Upper lobe of left lung (tissue), 6 donors: ENCODE measurements at regions not wholly inside any gene's neighbourhood (a gene's known extent, or its start where the extent isn't known, plus 50 kb on each side); places are given as distances from the start of the nearest gene placed in this dataset.

Source experiments
- ATAC-seq, 2 donors: fragments of 200-7000 bp; cut with Tn5 transposase; one replicate each; pipeline ENCODE4 v1.9.1; 2022; ENCODE audit warnings: mild to moderate bottlenecking in 2 of 2, moderate library complexity in 2 of 2; ENCODE audit not compliant: low FRiP score in 2 of 2
- DNase-seq, 2 donors: peaks; one replicate each; pipeline ENCODE4 v3.0.0-alpha.2; 2019 to 2020
- H3K27ac ChIP-seq, 4 donors: fragments of 200-600 bp; sonication (generic); one replicate each; pipeline ENCODE4 v1.5.1; 2016 to 2019
- H3K27me3 ChIP-seq, 4 donors: fragments of 200-600 bp; sonication (generic); one replicate each; pipeline ENCODE4 v1.5.1; 2017 to 2019
- H3K36me3 ChIP-seq, 4 donors: fragments of 200-600 bp; sonication (generic); one replicate each; pipeline ENCODE4 v1.5.1; 2016 to 2019
- H3K4me1 ChIP-seq, 4 donors: fragments of 200-600 bp; sonication (generic); one replicate each; pipeline ENCODE4 v1.5.1; 2018 to 2019
- H3K4me3 ChIP-seq, 4 donors: fragments of 200-600 bp; sonication (generic); one replicate each; pipeline ENCODE4 v1.5.1; 2017 to 2019; ENCODE audit warnings: mild to moderate bottlenecking in 2 of 4, moderate library complexity in 1 of 4
- H3K9me3 ChIP-seq, 4 donors: fragments of 200-600 bp; sonication (generic); one replicate each; pipeline ENCODE4 v1.5.1; 2018 to 2019
- EP300 ChIP-seq, 4 donors: sonication (generic); formaldehyde crosslinking; IDR thresholded peaks; one replicate each; pipeline ENCODE4 v1.5.1; 2017; ENCODE audit warnings: antibody characterized with exemption in 4 of 4, control low read depth in 2 of 4
- POLR2A ChIP-seq, 4 donors: fragments of 450-650 bp; IDR thresholded peaks; one replicate each; pipeline ENCODE4 v1.5.1; 2016 to 2017; ENCODE audit warnings: antibody characterized with exemption in 4 of 4, mild to moderate bottlenecking in 2 of 4
- POLR2AphosphoS5 ChIP-seq, 2 donors: sonication (generic); formaldehyde crosslinking; IDR thresholded peaks; one replicate each; pipeline ENCODE4 v1.5.1; 2017; ENCODE audit warnings: antibody characterized with exemption in 2 of 2
- whole genome bisulfite sequencing, 2 donors: methylation state at CpG; one replicate each; pipeline ENCODE4 v1.1.5; 2017 to 2018; 5-methylcytosine and 5-hydroxymethylcytosine counted together
- TF ChIP-seq, protein P1 (sequence below), 6 experiments: fragments of 450-650 bp in 4 of 6; fragments of 200-600 bp in 2 of 6; sonication (generic) in 2 of 6; IDR thresholded peaks; one replicate each; pipeline ENCODE4 v1.5.1; 2016 to 2019; ENCODE audit warnings: antibody characterized with exemption in 6 of 6
- donor health status: DM: no; HTN: no; CAD: no; lungs with moderate emphysema.
- donor health status: DM: no; HTN: yes; CAD: no; lungs with severe emphysema.

DNA sequence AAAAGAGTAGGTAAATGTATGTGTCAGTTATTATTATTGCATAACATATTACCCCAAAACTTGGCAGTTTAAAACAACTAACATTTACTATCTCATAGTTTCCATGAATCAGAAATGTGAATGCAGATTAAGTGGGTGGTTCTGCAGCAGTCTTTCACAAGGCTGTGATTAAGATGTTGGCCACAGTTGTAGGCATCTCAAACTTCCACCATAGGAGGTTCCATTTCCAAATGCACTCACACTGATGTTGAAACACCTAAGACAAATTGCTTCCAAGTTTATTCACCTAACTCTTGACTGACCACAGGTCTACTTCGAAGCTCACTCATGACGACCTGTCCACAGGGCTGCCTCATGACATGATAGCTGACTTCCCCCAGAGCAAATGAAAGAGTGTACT is 360.8 kb downstream of the GRB14 start:
- H3K27ac ChIP-seq, result no peak overlapping the region
- no peak for TF ChIP-seq POLR2AphosphoS5 (IDR thresholded peaks at IDR 0.05)
- no peak for TF ChIP-seq POLR2A (IDR thresholded peaks at IDR 0.05)
- no peak for TF ChIP-seq EP300 (IDR thresholded peaks at IDR 0.05)
- TF ChIP-seq, protein P1, sequence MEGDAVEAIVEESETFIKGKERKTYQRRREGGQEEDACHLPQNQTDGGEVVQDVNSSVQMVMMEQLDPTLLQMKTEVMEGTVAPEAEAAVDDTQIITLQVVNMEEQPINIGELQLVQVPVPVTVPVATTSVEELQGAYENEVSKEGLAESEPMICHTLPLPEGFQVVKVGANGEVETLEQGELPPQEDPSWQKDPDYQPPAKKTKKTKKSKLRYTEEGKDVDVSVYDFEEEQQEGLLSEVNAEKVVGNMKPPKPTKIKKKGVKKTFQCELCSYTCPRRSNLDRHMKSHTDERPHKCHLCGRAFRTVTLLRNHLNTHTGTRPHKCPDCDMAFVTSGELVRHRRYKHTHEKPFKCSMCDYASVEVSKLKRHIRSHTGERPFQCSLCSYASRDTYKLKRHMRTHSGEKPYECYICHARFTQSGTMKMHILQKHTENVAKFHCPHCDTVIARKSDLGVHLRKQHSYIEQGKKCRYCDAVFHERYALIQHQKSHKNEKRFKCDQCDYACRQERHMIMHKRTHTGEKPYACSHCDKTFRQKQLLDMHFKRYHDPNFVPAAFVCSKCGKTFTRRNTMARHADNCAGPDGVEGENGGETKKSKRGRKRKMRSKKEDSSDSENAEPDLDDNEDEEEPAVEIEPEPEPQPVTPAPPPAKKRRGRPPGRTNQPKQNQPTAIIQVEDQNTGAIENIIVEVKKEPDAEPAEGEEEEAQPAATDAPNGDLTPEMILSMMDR (IDR thresholded peaks at IDR 0.05), result no peak
- no peaks in the 10 kb centered on the region for H3K36me3 ChIP-seq
- no peak overlapping the region for H3K4me3 ChIP-seq
- H3K9me3 ChIP-seq, result no peaks in the 10 kb centered on the region
- no peaks in the 10 kb centered on the region for H3K27me3 ChIP-seq
- ATAC-seq (no peak), DNase-seq (no peak)
- whole genome bisulfite sequencing, 2 donors, result 70 to 89% methylated on average over 2 of the region's 2 CpGs
- H3K4me1 ChIP-seq, result no peaks in the 10 kb centered on the region

DNA sequence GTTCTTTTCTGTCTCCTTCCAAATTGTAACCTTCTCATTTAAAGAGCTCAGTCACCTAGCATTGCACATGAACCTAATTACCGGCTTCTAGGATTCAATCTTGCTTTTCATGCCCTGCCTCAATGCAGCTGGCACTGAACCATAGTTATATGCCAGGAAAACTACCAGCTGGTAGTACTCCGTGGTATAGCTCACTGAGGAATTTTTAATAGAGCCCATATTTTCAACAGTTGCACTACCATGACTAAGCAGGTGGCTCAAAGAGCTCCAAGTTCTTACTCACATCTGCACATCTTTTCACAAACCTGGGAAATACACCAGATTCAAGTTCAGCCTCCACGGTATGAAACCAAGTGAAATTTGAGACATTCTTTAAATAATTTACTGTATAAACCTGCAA is 363.5 kb downstream of the GRB14 start:
- no peak for TF ChIP-seq POLR2A (IDR thresholded peaks at IDR 0.05)
- no peak for ATAC-seq
- H3K4me1 ChIP-seq, result no peaks in the 10 kb centered on the region
- DNase-seq, result no peak
- H3K27me3 ChIP-seq, result no peaks in the 10 kb centered on the region
- no peaks in the 10 kb centered on the region for H3K9me3 ChIP-seq
- no peak overlapping the region for H3K27ac ChIP-seq
- H3K36me3 ChIP-seq, result no peaks in the 10 kb centered on the region
- WGBS, 2 donors, result 60 to 64% methylated on average over 3 of the region's 3 CpGs
- H3K4me3 ChIP-seq, result no peak overlapping the region

DNA sequence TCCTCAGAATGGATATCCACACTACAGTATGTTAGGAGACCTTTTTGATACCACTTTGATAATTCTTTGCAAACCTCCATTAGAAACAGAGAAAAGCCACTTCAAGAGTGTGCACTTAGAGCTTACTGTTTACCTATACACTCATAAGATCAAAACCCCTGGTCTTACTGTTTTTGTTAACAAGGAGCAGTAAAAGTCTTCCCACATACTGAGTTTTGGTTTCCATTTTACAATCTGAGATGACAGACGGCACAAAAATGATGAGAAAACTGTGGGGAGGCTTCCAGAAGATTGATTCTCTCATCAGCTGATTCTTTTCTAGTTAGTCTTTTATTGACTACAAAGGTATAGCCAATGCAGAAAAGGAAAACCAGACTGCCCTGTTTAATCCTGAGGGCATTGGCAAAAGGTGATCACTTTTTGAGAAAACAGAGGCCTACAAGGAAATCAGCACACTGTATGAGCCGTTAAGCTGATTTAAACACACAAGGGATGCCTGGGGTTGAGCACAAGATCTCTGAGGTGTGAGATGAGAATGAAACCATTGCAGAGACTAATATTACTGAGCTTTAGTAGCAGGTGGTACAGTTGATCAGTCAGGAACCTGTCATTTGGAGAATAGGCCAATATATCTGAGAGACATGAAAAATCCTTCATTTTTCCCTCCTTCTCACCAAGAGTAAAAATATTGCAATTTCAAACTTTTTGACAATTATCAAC is 368.6 kb downstream of the GRB14 start:
- 58 to 63% methylated on average over 2 of the region's 2 CpGs for WGBS, 2 donors
- no peaks in the 10 kb centered on the region for H3K4me1 ChIP-seq
- no peaks in the 10 kb centered on the region for H3K27me3 ChIP-seq
- TF ChIP-seq EP300 (IDR thresholded peaks at IDR 0.05) (no peak), POLR2AphosphoS5 (IDR thresholded peaks at IDR 0.05) (no peak), POLR2A (IDR thresholded peaks at IDR 0.05) (no peak)
- TF ChIP-seq, protein P1 (IDR thresholded peaks at IDR 0.05), result no peak
- H3K36me3 ChIP-seq, result no peaks in the 10 kb centered on the region
- no peaks in the 10 kb centered on the region for H3K9me3 ChIP-seq
- no peak overlapping the region for H3K4me3 ChIP-seq
- ATAC-seq, result no peak
- DNase-seq, result no peak
- H3K27ac ChIP-seq, result no peak overlapping the region

DNA sequence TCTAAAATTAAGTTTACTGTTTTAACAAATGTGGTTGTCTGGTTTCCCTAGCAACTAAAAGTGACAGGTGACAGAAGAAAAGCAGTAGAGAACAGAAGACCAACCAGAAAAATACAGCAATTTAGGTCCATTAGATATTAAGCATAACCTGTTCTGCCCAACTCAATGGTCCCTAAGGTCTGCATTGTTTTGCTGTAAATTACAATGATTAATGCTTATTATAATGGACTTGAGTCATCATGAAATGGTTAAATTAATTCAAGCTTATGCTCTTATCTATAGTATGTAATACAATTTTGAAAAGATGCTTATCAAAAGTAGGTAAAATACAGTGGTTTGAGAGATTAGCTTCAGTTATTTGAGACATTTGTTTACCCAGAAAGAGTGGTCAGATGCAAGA is 378.0 kb downstream of the GRB14 start:
- Histone ChIP-seq H3K27me3 (no peaks in the 10 kb centered on the region), H3K4me1 (no peaks in the 10 kb centered on the region), H3K27ac (no peak overlapping the region), H3K9me3 (no peaks in the 10 kb centered on the region), H3K36me3 (no peaks in the 10 kb centered on the region), H3K4me3 (no peak overlapping the region)
- no peak for ATAC-seq
- no peak for DNase-seq
- TF ChIP-seq, protein P1 (IDR thresholded peaks at IDR 0.05), result no peak
- TF ChIP-seq POLR2AphosphoS5 (IDR thresholded peaks at IDR 0.05) (no peak), POLR2A (IDR thresholded peaks at IDR 0.05) (no peak), EP300 (IDR thresholded peaks at IDR 0.05) (no peak)

DNA sequence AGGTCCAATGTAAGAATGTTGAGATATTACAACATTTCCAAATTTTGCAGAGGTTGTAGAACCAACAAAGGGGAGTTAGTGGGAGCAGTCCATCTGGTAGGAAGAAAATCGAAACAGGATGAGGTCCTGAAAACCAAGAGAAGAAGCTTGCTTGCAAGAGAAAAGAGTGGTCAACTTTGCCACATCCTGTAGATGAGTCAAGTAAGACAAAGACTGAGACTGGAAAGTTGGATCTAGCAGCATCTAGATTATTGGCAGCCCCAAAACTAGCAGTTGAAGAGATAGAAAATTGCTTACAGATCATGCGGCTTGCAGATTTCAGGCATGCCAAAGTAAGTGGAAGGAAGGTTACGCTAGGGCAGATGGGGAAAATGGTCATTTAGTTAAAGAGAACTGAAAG is 378.9 kb downstream of the GRB14 start:
- WGBS, 2 donors, result 83 to 90% methylated on average over 3 of the region's 3 CpGs
- Histone ChIP-seq H3K27me3 (no peaks in the 10 kb centered on the region), H3K4me3 (no peak overlapping the region), H3K4me1 (no peaks in the 10 kb centered on the region), H3K27ac (no peak overlapping the region), H3K36me3 (no peaks in the 10 kb centered on the region), H3K9me3 (no peaks in the 10 kb centered on the region)
- TF ChIP-seq POLR2AphosphoS5 (IDR thresholded peaks at IDR 0.05) (no peak), EP300 (IDR thresholded peaks at IDR 0.05) (no peak), POLR2A (IDR thresholded peaks at IDR 0.05) (no peak)
- TF ChIP-seq, protein P1 (IDR thresholded peaks at IDR 0.05), result no peak
- no peak for DNase-seq
- ATAC-seq, result no peak
